ENCODE measurements at regions not wholly inside any gene's neighbourhood (a gene's known extent, or its start where the extent isn't known, plus 50 kb on each side); places are given as distances from the start of the nearest gene placed in this dataset.

DNA sequence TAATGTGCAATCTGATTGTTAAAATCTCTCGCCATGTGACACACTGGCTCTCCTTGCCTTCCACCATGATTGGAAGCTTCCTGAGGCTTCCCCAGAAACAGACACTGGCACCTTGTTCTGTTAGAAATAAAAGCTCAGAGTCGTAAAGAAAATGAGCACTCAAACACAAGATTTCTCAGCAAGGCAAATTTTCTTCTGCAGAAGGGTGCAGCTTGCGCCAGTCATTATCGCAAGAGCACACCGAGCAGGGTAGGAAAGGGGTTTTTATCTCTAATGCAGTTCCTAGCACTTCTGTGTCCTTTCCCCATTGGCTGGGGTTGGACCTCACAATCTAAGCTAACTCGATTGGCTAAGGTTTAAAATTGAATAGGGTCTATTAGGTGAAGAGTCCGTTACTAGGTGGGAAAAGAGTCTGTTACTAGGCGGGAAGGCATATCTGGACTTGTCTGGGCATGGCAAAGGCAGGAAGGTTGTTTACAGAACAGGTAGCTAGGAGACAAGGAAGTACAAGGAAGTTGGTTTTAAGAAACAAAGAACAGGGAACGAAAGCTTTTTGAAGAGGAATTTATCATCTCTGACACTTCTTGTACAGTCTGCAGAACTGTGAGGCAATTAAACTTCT is 62.6 kb upstream of the BICD1 start:
- TF ChIP-seq, protein P1, sequence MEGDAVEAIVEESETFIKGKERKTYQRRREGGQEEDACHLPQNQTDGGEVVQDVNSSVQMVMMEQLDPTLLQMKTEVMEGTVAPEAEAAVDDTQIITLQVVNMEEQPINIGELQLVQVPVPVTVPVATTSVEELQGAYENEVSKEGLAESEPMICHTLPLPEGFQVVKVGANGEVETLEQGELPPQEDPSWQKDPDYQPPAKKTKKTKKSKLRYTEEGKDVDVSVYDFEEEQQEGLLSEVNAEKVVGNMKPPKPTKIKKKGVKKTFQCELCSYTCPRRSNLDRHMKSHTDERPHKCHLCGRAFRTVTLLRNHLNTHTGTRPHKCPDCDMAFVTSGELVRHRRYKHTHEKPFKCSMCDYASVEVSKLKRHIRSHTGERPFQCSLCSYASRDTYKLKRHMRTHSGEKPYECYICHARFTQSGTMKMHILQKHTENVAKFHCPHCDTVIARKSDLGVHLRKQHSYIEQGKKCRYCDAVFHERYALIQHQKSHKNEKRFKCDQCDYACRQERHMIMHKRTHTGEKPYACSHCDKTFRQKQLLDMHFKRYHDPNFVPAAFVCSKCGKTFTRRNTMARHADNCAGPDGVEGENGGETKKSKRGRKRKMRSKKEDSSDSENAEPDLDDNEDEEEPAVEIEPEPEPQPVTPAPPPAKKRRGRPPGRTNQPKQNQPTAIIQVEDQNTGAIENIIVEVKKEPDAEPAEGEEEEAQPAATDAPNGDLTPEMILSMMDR (conservative IDR thresholded peaks at IDR 0.05; ENCODE audit: low read depth, low read length): no peak
- no peak for DNase-seq (ENCODE audit: low read depth)
- no peak overlapping the region for H3K4me3 ChIP-seq (ENCODE audit: low read depth, low read length)

- TF ChIP-seq, protein P1 (conservative IDR thresholded peaks at IDR 0.05; ENCODE audit: low read depth, low read length): no peak
- H3K4me3 ChIP-seq (ENCODE audit: low read depth, low read length): no peak overlapping the region
- DNase-seq (ENCODE audit: low read depth): no peak
Measured at GRCh38 chr12:32047357-32048212, 59.1 kb upstream of the BICD1 start.

- no peak for DNase-seq (ENCODE audit: low read depth)
- TF ChIP-seq, protein P1 (conservative IDR thresholded peaks at IDR 0.05; ENCODE audit: low read depth, low read length): no peak
- H3K4me3 ChIP-seq (ENCODE audit: low read depth, low read length): no peak overlapping the region
Measured at GRCh38 chr12:32048791-32049190, 57.9 kb upstream of the BICD1 start.

DNA sequence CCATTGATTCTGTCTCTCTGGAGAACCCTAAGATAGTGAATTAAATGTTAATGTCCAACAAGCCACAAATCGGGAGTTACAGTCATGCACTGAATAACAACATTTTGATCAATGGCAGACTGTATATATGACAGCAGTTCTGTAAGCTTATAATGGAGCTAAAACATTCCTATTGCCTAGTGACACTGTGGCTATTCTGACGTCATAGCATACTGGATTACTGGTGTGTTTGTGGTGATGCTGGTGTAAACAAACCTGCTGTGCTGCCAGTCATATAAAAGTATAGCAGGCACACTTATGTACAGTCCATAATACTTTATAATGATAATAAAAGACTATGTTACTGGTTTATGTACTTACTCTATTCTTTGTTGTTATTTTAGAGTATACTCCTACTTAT is 56.7 kb upstream of the BICD1 start:
- no peak overlapping the region for H3K4me3 ChIP-seq (ENCODE audit: low read depth, low read length)
- TF ChIP-seq, protein P1 (conservative IDR thresholded peaks at IDR 0.05; ENCODE audit: low read depth, low read length): no peak
- no peak for DNase-seq (ENCODE audit: low read depth)

DNA sequence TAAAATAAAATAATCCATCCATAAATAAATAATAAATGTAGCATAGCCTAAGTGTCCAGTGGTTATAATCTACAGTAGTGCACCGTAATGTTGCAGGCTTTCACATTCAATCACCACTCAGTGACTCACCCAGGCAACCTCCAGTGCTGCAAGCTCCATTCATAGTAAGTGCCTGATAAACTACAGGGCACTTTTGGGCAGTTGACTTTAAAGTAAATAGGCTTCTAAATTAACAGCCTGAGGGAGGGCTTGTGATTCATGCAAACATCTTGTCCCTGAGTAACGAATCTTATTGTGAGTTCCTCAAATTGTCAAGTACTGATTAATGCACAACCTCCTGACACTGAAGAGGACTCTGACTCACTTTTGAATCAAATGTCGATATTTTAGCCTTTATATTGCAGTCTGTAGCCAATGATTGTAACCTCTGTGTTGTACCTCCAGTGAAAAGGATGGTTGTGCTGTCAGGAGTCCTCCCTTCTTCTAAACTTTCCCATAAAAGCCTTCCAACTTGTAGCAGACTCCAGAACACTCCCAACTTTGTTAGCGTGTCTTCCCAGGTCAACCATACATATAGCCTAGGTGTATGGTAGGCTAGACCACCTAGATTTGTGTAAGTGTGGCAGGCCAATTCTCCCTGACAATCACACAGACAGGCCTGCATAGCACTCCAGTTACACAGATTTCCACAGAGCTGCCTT is 55.0 kb upstream of the BICD1 start:
- H3K4me3 ChIP-seq (ENCODE audit: low read depth, low read length): no peak overlapping the region
- peak; percentile 83 for DNase-seq (ENCODE audit: low read depth)
- TF ChIP-seq, protein P1 (conservative IDR thresholded peaks at IDR 0.05; ENCODE audit: low read depth, low read length): no peak

DNA sequence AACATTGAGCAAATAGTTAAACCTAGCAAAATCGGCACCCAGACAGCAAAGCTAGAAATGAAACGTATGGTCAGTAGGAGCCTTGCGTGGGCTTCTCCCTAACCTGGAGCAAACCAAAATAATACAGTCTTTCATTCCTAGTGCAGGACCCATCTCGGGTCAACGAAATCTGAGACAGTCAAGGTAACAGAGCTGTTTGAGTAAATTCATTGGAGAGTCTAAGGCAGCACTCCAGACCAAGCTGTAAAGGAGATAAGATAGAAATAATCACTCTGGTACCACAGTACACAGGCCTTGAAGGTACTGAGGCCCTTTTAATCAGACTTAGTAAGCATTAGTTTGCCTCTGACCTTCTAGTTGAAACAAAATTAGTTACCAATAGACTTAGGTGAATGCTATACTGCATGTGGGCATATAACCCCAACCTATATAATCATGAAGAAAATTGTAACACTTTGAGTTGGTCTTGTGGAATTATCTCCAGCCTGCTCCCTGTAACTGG is 54.4 kb upstream of the BICD1 start:
- TF ChIP-seq, protein P1 (conservative IDR thresholded peaks at IDR 0.05; ENCODE audit: low read depth, low read length): no peak
- H3K4me3 ChIP-seq (ENCODE audit: low read depth, low read length): no peak overlapping the region
- DNase-seq (ENCODE audit: low read depth): no peak

Measured in choroid plexus epithelial cell (primary cell).